ENCODE measurements at regions not wholly inside any gene's neighbourhood (a gene's known extent, or its start where the extent isn't known, plus 50 kb on each side); places are given as distances from the start of the nearest gene placed in this dataset.

GRCh38 chr9:38254756-38255155 lies 137.7 kb upstream of the ALDH1B1 start:
- Histone ChIP-seq H3K27ac (ENCODE audit: low read length) (no peak overlapping the region), H3K4me2 (ENCODE audit: low read length) (no peak overlapping the region), H3K9ac (ENCODE audit: low read length) (no peak overlapping the region), H3K4me1 (ENCODE audit: low read length) (no peaks in the 10 kb centered on the region), H4K20me1 (ENCODE audit: insufficient read depth, low read length) (no peaks in the 10 kb centered on the region), H3K9me3 (ENCODE audit: insufficient read depth, low read length) (no peaks in the 10 kb centered on the region), H3K79me2 (ENCODE audit: low read length) (no peaks in the 10 kb centered on the region), H3K27me3 (ENCODE audit: low read depth, low read length) (no peaks in the 10 kb centered on the region; the same call in 1 of the 2 replicates), H3K4me3 (ENCODE audit: low read length) (no peak overlapping the region), H2AFZ (ENCODE audit: low read depth, low read length) (no peak overlapping the region), H3K36me3 (replicated peaks; ENCODE audit: low read depth, low read length) (no peaks in the 10 kb centered on the region)
- no peak for TF ChIP-seq EZH2phosphoT487 (IDR thresholded peaks at IDR 0.05; ENCODE audit: low read depth)

- no peak overlapping the region for H3K27ac ChIP-seq (ENCODE audit: low read length)
- no peak overlapping the region for H2AFZ ChIP-seq (ENCODE audit: low read depth, low read length)
- no peak overlapping the region for H3K4me3 ChIP-seq (ENCODE audit: low read length)
- H3K4me2 ChIP-seq (ENCODE audit: low read length), result no peak overlapping the region
- H4K20me1 ChIP-seq (ENCODE audit: insufficient read depth, low read length), result no peaks in the 10 kb centered on the region
- no peaks in the 10 kb centered on the region for H3K4me1 ChIP-seq (ENCODE audit: low read length)
- no peaks in the 10 kb centered on the region for H3K9me3 ChIP-seq (ENCODE audit: insufficient read depth, low read length)
- H3K27me3 ChIP-seq (ENCODE audit: low read depth, low read length), result no peaks in the 10 kb centered on the region
- TF ChIP-seq EZH2phosphoT487 (IDR thresholded peaks at IDR 0.05; ENCODE audit: low read depth), result no peak
- TF ChIP-seq CTCF (IDR thresholded peaks at IDR 0.05; ENCODE audit: low read depth, low read length), result no peak
- H3K36me3 ChIP-seq (replicated peaks; ENCODE audit: low read depth, low read length), result no peaks in the 10 kb centered on the region
- H3K9ac ChIP-seq (ENCODE audit: low read length), result no peak overlapping the region
- H3K79me2 ChIP-seq (ENCODE audit: low read length), result no peaks in the 10 kb centered on the region
Measured at GRCh38 chr9:38254151-38254550, 138.4 kb upstream of the ALDH1B1 start.

GRCh38 chr9:38253200-38253599 lies 139.3 kb upstream of the ALDH1B1 start:
- Histone ChIP-seq H3K4me3 (ENCODE audit: low read length) (no peak overlapping the region), H3K9me3 (ENCODE audit: insufficient read depth, low read length) (no peaks in the 10 kb centered on the region), H3K4me2 (ENCODE audit: low read length) (no peak overlapping the region), H3K4me1 (ENCODE audit: low read length) (no peaks in the 10 kb centered on the region), H4K20me1 (ENCODE audit: insufficient read depth, low read length) (no peaks in the 10 kb centered on the region), H2AFZ (ENCODE audit: low read depth, low read length) (no peak overlapping the region), H3K36me3 (replicated peaks; ENCODE audit: low read depth, low read length) (no peaks in the 10 kb centered on the region), H3K27me3 (ENCODE audit: low read depth, low read length) (no peaks in the 10 kb centered on the region), H3K27ac (ENCODE audit: low read length) (no peak overlapping the region), H3K9ac (ENCODE audit: low read length) (no peak overlapping the region), H3K79me2 (ENCODE audit: low read length) (no peaks in the 10 kb centered on the region)
- TF ChIP-seq EZH2phosphoT487 (IDR thresholded peaks at IDR 0.05; ENCODE audit: low read depth) (no peak), CTCF (IDR thresholded peaks at IDR 0.05; ENCODE audit: low read depth, low read length) (no peak)

GRCh38 chr9:38251036-38251860 lies 141.3 kb upstream of the ALDH1B1 start:
- Histone ChIP-seq H3K27ac (ENCODE audit: low read length) (no peak overlapping the region), H3K79me2 (ENCODE audit: low read length) (no peaks in the 10 kb centered on the region), H3K4me1 (ENCODE audit: low read length) (no peaks in the 10 kb centered on the region), H3K36me3 (replicated peaks; ENCODE audit: low read depth, low read length) (no peaks in the 10 kb centered on the region), H4K20me1 (ENCODE audit: insufficient read depth, low read length) (no peaks in the 10 kb centered on the region), H3K9ac (ENCODE audit: low read length) (no peak overlapping the region), H3K4me3 (ENCODE audit: low read length) (no peak overlapping the region), H2AFZ (ENCODE audit: low read depth, low read length) (no peak overlapping the region), H3K27me3 (ENCODE audit: low read depth, low read length) (no peaks in the 10 kb centered on the region), H3K9me3 (ENCODE audit: insufficient read depth, low read length) (no peaks in the 10 kb centered on the region), H3K4me2 (ENCODE audit: low read length) (no peak overlapping the region)
- TF ChIP-seq EZH2phosphoT487 (IDR thresholded peaks at IDR 0.05; ENCODE audit: low read depth) (no peak), CTCF (IDR thresholded peaks at IDR 0.05; ENCODE audit: low read depth, low read length) (no peak)

All from OCI-LY3 (cell line).